ENCODE measurements at regions not wholly inside any gene's neighbourhood (a gene's known extent, or its start where the extent isn't known, plus 50 kb on each side); places are given as distances from the start of the nearest gene placed in this dataset.
"Not testable (repeated sequence)": the region's sequence is repeated elsewhere in the genome, so short reads cannot be mapped to it uniquely, and the experiment has no call there.

- no peak for DNase-seq (ENCODE audit: low spot score)
These were observed 191.7 kb upstream of the NFIA start for GRCh38 chr1:60890664-60891063.

DNA sequence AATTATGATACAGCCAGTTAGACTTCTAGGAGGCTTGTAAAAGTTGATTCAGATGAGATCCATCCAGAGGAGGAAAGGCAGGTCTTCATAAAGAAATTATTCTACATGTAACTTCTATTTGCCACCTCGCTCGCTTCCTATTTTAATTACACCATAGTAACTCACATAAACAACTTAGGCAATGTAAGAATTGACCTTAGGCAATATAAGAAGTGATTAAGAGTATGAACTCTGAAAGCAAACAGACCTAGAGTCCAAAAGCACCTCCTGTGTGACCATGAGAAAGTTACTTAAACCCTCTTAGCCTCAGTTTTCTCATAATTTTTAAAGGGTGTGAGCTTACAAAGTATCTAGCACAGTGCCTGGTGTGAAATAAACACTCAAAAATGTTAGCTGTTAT lies 192.7 kb upstream of the NFIA start:
- DNase-seq (ENCODE audit: low spot score), result no peak

DNA sequence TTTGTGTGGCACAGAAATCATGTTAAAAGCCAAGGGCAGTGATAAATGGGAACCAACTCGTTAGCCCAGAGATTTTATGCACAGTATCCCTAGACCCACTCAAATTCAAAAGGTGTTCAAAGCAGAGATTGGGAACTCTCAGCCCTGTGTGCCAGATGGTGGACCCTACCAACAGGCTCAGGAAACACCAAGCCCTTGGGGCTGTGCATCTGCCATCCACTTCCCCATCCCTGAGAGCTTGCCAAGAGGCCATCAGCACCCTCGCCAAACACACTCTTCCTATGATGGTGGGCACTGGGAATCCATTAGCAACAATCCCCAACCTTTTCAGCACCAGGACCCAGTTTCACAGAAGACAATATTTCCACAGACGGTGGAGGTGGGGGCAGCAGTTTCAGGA lies 194.2 kb upstream of the NFIA start:
- DNase-seq (ENCODE audit: low spot score), result no peak

DNA sequence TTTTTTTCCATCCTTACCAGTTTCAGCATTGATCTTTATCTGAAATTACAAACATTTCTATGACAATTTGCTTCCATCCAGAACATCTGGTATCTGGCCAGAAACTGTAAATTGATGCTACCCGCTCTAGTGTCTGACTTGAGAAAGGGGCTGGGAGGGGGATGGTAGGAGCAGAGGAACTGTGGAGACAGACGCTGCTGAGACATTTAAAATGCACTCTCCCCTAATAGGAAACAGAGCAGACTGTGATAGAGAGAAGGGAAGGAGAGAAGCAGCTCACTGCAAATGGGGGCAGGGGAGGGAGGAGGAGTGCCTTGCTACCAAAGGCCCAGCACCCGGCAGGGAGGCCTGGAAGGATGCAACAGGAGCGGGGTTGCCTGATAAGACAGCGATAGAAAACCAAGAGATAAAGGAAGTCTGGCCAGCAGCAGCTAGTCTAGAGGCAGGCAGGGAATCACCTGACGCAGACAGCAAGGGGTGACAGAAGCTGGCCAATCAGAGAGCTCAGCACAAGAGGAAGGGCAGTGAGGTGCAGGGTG lies 195.5 kb upstream of the NFIA start:
- no peak for DNase-seq (ENCODE audit: low spot score)

DNA sequence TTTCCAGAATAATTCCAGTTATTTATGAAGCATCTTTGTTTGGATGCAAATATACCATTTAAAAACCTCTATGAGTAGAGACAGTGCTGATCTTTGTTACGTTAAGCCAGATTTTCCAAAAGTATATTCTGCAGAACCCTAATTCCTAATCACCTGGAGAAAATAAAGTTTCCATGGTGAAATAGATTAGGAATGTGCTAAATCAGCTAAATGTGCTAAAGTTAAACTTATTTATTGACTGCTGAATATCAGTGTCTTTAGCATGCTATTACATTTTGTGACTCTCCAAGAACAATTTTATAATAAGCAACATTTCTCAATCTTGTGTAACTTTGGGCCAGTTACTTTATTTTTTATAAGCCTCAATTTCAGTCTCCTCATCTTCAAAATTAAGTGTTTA lies 196.3 kb upstream of the NFIA start:
- DNase-seq (ENCODE audit: low spot score), result no peak

GRCh38 chr1:60880202-60880601 lies 202.2 kb upstream of the NFIA start:
- DNase-seq (ENCODE audit: low spot score), result no peak

- DNase-seq (ENCODE audit: low spot score), result no peak
These were observed 204.0 kb upstream of the NFIA start for GRCh38 chr1:60878323-60878722.

DNA sequence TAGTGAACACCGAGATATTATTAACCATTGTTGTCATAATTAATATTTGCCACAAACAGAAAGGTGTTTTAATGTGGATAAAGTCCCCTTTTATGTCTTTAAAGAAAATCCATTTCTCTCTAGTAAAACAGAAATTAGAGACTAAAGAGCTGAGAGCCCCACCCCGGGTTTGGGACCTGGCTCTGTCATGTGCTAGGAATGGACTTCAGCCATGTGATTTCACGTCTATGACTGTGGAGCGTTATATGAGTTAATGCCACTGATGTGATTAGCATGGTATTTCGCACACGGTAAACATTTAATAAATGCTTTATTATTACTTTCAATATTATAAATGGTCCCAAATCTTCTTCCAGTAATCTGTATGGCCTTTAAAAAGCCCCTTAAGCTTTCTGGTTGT lies 205.0 kb upstream of the NFIA start:
- no peak for DNase-seq (ENCODE audit: low spot score)

DNA sequence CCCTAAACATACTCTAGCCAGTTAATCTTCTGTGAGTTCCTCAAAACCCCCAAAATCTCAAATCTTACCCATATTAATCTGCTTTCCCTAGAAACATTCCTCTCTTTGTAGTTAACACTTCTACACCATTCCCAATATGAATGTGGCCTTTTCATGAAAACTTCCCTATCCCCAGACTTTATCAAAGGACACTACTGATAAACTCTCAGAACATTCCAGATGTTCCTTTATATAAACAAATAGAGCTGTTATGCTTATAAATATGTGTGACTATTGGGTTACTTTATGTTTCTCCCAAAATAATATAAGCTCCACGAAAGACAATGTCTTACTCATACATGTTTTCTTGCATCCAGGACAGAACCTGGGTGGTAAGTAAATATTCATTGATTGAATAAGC lies 205.4 kb upstream of the NFIA start:
- no peak for DNase-seq (ENCODE audit: low spot score)

DNA sequence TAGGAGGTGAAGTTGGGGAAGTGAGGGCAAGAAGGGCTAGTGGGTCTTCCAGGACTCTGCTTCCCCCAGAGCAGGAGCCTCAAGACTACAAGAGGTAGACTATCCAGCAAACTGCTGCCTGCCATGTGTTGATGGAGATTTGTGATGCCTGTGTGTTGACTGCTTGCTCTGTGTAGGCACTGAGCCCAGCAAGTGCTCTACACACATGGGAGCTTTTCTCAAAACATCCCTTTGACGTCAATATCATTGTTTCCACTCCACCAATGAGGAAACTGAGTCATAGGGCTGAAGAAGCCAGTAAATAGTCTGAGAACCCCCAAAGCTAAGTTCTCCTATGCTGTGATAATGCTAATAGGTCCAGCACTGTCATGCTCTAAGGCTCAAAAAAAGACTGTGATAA lies 207.2 kb upstream of the NFIA start:
- no peak for DNase-seq (ENCODE audit: low spot score)

GRCh38 chr1:60874718-60875117 lies 207.6 kb upstream of the NFIA start:
- peak; percentile 25 for DNase-seq (ENCODE audit: low spot score)

DNA sequence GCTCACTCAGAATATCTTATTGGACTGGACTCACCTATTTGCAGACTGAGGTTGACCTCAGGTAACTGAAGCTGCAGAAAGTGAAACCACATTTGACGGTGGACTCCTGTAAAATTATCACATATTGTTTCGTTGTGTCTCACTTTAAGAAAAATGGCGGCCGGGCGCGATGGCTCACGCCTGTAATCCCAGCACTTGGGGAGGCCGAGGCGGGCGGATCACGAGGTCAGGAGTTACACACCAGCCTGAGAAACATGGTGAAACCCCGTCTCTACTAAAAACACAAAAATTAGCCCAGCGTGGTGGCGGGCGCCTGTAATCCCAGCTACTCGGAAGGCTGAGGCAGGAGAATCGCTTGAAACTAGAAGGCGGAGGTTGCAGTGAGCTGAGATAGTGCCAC lies 209.0 kb upstream of the NFIA start:
- not testable (repeated sequence) for DNase-seq (ENCODE audit: low spot score)

GRCh38 chr1:60872426-60873054 lies 209.8 kb upstream of the NFIA start:
- no peak for DNase-seq (ENCODE audit: low spot score)

DNA sequence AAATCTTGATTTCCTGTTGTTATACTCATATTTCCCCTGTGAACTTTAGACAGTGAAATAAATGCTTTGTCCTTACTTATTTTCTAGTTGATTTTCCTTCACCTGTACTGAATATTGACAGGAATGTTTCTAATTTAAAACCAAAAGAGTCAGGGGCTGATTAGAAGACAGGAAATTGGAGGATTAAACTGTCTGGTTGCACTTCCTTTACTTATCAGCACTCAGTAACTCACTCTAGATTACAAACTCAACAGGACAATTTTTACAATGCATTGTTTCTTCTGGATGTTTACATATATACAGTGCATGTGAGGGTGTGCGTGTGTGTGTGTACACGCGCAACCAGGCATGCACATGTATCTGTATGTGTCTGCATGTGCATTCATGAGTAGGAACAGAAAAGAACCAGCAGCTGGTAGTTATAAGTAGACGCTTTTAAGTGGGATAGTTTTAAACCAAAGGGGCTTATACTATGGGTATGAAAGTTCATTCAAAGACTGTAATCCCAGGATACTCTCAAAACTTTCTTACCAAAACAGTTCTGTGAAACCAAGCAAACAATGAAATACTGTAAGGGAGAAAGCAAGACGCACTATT lies 212.0 kb upstream of the NFIA start:
- no peak for DNase-seq (ENCODE audit: low spot score)

DNA sequence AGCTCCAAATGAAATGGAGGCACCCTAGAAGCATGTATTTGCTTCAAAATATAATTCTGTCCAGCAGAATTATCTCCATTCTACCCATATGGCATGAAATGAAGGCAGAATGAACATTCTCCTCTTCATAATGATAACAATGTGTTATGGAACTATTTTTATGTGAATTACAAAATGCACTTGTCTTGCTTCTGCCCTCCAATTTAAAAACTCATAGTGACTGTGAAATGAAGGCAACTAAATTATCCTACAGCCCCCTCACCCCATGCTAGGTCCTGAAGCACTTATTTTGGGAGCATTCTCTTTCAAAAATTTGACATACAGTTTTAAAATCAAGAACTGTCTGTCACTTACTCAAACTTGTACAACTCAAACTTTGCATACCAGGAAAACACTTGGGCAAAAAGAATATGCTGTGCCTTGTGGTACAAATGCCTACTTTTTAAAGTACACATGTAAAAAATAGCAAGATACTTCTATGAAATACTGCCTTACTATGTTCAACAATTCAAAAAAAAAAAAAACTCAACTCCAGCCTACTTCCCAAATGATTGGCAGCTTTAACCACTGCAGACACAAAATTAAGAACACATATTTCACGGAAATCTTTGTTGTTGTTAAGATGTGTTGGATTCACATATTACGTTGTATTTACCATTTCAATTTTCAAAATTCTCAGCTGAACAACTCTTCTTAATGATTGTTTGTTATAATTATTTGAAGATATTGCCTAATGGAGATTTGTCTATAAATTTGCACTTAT lies 213.3 kb upstream of the NFIA start:
- DNase-seq (ENCODE audit: low spot score), result no peak

- no peak for DNase-seq (ENCODE audit: low spot score)
These were observed 214.6 kb upstream of the NFIA start for GRCh38 chr1:60867782-60868181.

- no peak for DNase-seq (ENCODE audit: low spot score)
These were observed 215.3 kb upstream of the NFIA start for GRCh38 chr1:60866917-60867531.

- DNase-seq (ENCODE audit: low spot score), result no peak
These were observed 216.0 kb upstream of the NFIA start for GRCh38 chr1:60866226-60866900.

GRCh38 chr1:60865166-60865565 lies 217.2 kb upstream of the NFIA start:
- DNase-seq (ENCODE audit: low spot score), result no peak

GRCh38 chr1:60864722-60865121 lies 217.6 kb upstream of the NFIA start:
- DNase-seq (ENCODE audit: low spot score), result no peak

- DNase-seq (ENCODE audit: low spot score), result no peak
These were observed 219.2 kb upstream of the NFIA start for GRCh38 chr1:60863131-60863530.

GRCh38 chr1:60861961-60862567 lies 220.3 kb upstream of the NFIA start:
- no peak for DNase-seq (ENCODE audit: low spot score)
